Adrenal gland (tissue), 5 donors: ENCODE measurements at regions not wholly inside any gene's neighbourhood (a gene's known extent, or its start where the extent isn't known, plus 50 kb on each side); places are given as distances from the start of the nearest gene placed in this dataset.

ENCODE experiments used
- CTCF ChIP-seq, 6 experiments: fragments of 450-650 bp in 4 of 6; fragments of 200-600 bp in 2 of 6; sonication (generic) in 1 of 6; IDR thresholded peaks; 1 replicate in 5 of 6; 2 replicates in 1 of 6; pipeline versions ENCODE4 v1.5.1 to v1.8.0; 2016 to 2021; ENCODE audit warnings: antibody characterized with exemption in 6 of 6, mild to moderate bottlenecking in 2 of 6, moderate library complexity in 1 of 6
- POLR2A ChIP-seq, 2 donors: fragments of 450-650 bp; IDR thresholded peaks; one replicate each; pipeline ENCODE4 v1.6.1; 2017; ENCODE audit warnings: antibody characterized with exemption in 2 of 2, mild to moderate bottlenecking in 2 of 2, moderate library complexity in 1 of 2
- donor health status: DM: no; HTN: no; CAD: no.

GRCh38 chr13:94778585-94778984, 66.2 kb upstream of the SOX21 start:
- TF ChIP-seq POLR2A (IDR thresholded peaks at IDR 0.05) (no peak), CTCF (IDR thresholded peaks at IDR 0.05) (no peak)
